H1 (cell line): ENCODE measurements at regions not wholly inside any gene's neighbourhood (a gene's known extent, or its start where the extent isn't known, plus 50 kb on each side); places are given as distances from the start of the nearest gene placed in this dataset.

Experiments
- CHD7 ChIP-seq: fragments of 300-600 bp; sonication (generic); IDR thresholded peaks from 2 replicates; pipeline ENCODE4 v1.7.1; 2012; ENCODE audit warnings: low read length, moderate library complexity, mild to moderate bottlenecking, inconsistent platforms; ENCODE audit not compliant: insufficient replicate concordance
- ZNF274 ChIP-seq: IDR thresholded peaks from 2 replicates; pipeline ENCODE4 v1.7.0; 2012; ENCODE audit warnings: low read length, borderline replicate concordance; ENCODE audit errors: extremely low read depth

- no peak for TF ChIP-seq CHD7
- TF ChIP-seq ZNF274 = no peak
Observed at GRCh38 chr10:3704565-3705325, 80.3 kb downstream of the KLF6 start (continued).
